ENCODE measurements at regions not wholly inside any gene's neighbourhood (a gene's known extent, or its start where the extent isn't known, plus 50 kb on each side); places are given as distances from the start of the nearest gene placed in this dataset.

DNA sequence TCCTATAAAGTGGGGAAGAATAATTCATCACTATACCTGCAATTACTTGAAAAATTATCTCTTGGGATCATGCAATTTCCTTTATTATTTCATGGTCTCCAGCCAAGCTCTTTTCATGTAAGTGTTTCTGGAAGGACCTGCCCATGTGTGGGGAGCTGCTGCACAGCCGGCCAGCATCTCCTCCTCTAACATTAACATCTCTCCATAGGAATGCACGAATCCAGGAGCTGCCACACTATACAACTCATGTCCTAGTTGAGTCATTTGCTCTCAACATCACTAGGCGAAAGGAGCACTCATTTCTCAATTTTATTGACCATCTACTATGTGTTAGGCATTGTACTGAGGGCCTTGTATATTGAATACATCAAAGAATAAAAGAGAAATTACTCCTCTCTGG, 144.3 kb upstream of the ERBB4 start:
- POLR2A ChIA-PET, result no interaction called here
- Mint-ChIP-seq H3K4me1 (peaks cover 2% of the 10 kb centered on the region), H3K27me3 (peaks cover 5% of the 10 kb centered on the region), H3K36me3 (ENCODE audit: low read depth) (no peaks in the 10 kb centered on the region), H3K27ac (no peak overlapping the region), H3K9me3 (no peaks in the 10 kb centered on the region), H3K4me3 (no peak overlapping the region)
- CTCF ChIA-PET, result no interaction called here
- no peak for DNase-seq

DNA sequence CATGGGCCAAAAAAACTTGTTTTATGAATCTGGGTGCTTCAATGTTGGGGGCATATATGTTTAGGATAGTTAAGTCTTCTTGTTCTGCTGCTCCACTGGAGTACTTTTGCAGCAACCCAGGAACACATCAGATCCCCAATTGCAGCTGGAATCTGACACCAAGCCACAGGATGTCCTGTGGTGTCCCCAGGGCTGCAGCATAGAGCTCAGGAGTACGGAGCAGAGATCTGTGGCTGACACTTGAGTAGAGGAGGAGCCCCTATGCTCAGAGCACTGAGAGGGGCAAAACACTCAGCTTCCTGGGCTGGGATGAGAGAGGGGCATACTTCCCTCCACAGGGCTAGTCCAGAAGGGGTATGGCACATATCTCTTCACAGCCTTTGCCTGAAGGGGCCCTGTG, 138.9 kb upstream of the ERBB4 start:
- no peak overlapping the region for H3K27ac Mint-ChIP-seq
- POLR2A ChIA-PET, result no interaction called here
- no peaks in the 10 kb centered on the region for H3K36me3 Mint-ChIP-seq (ENCODE audit: low read depth)
- H3K4me1 Mint-ChIP-seq, result no peaks in the 10 kb centered on the region
- H3K4me3 Mint-ChIP-seq, result no peak overlapping the region
- DNase-seq, result no peak
- H3K27me3 Mint-ChIP-seq, result no peaks in the 10 kb centered on the region
- H3K9me3 Mint-ChIP-seq, result no peaks in the 10 kb centered on the region
- CTCF ChIA-PET, result no interaction called here

DNA sequence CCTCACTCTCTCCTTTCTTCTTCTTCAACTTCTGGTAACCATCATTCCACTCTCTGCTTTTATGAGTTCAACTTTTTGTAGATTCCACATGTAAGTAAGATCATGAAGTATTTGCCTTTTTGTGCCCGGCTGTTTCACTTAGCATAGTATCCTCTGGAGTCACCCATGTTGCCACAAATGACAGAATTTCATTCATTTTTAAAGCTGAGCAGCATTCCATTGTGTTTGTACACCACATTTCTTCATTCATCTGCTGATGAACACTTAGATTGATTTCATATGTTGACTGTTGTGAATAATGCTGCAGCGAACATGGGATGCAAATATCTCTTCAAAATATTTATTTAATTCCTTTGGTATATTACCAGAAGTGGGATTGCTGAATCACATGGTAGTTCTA, 133.6 kb upstream of the ERBB4 start:
- ChIA-PET CTCF (no interaction called here), POLR2A (no interaction called here)
- Mint-ChIP-seq H3K27me3 (peaks cover 2% of the 10 kb centered on the region), H3K36me3 (ENCODE audit: low read depth) (no peaks in the 10 kb centered on the region), H3K27ac (no peak overlapping the region), H3K9me3 (no peaks in the 10 kb centered on the region), H3K4me3 (no peak overlapping the region), H3K4me1 (no peaks in the 10 kb centered on the region)
- no peak for DNase-seq

DNA sequence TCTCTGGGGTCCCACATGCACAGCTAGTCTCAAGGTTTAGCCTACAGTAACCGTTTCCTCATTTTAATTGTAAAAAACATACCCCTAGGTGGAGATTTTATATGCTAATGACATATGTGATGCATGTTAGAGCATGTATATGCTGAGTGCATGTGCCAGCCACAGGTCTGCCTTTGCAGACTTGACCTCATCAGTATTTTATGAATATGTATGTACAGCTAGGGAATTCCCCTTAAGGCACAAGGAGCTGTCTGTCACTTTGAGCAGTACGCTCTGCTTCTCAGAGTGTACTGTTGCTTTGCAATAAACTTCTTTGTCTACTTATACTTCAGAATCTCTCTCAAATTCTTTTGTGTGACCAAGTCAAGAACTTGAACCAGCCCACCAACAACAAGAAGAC, 131.2 kb upstream of the ERBB4 start:
- H3K27me3 Mint-ChIP-seq, result peaks cover 2% of the 10 kb centered on the region
- no peaks in the 10 kb centered on the region for H3K36me3 Mint-ChIP-seq (ENCODE audit: low read depth)
- no peak overlapping the region for H3K27ac Mint-ChIP-seq
- H3K4me3 Mint-ChIP-seq, result no peak overlapping the region
- no peaks in the 10 kb centered on the region for H3K9me3 Mint-ChIP-seq
- CTCF ChIA-PET, result no interaction called here
- POLR2A ChIA-PET, result no interaction called here
- DNase-seq, result no peak
- H3K4me1 Mint-ChIP-seq, result no peaks in the 10 kb centered on the region

DNA sequence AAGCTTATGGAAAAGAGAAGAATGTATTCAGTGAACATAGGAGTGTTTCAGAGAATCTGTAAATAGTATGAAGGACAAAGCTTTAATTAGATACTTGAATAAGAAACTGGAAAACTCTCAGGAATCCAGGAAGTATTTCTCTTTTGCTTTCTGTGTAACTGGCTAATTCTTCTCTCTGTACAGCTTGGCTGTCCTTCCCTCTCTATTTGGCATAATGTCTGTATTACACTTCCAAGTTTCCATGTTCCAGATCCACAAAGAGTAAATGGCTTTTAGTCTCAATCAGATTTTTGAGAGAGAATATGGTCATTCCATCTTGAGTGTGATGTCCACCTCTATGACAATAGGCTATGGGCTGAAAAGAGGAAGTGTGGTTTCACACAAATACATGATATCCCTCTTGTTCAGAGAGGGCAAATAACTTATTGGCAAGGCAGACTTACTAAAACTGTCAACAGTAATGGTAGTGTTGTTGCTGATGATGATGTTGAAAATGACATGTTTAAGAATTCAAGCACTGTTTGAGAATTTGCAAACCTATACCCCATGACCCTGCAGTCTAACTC, 129.2 kb upstream of the ERBB4 start:
- no peaks in the 10 kb centered on the region for H3K4me1 Mint-ChIP-seq

DNA sequence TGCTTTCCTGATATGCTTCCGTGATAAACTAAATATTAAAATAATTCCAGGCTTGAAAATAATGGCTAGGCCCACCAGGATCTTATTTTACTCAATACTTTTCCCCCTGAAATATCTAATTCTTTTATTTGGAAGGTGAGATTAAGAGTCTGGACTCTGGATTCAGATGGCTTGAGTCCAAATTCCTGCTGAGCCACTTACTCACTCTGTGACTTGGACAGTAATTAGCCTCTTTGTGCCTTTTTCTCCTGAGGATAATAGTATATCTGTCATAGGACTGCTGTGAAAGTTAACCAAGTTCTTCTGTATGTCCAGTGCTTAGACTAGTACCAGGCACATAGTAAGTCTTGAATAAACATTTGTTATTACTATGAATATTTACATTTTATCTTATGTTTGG, 127.3 kb upstream of the ERBB4 start:
- no peak overlapping the region for H3K27ac Mint-ChIP-seq
- CTCF ChIA-PET, result no interaction called here
- no peaks in the 10 kb centered on the region for H3K4me1 Mint-ChIP-seq
- H3K27me3 Mint-ChIP-seq, result no peaks in the 10 kb centered on the region
- POLR2A ChIA-PET, result no interaction called here
- H3K9me3 Mint-ChIP-seq, result no peaks in the 10 kb centered on the region
- no peaks in the 10 kb centered on the region for H3K36me3 Mint-ChIP-seq (ENCODE audit: low read depth)
- no peak overlapping the region for H3K4me3 Mint-ChIP-seq
- DNase-seq, result no peak

More for the DNA sequence above, 129.2 kb upstream of the ERBB4 start:
- no peak overlapping the region for H3K4me3 Mint-ChIP-seq
- peaks cover 2% of the 10 kb centered on the region for H3K27me3 Mint-ChIP-seq
- CTCF ChIA-PET, result no interaction called here
- H3K27ac Mint-ChIP-seq, result no peak overlapping the region
- no peaks in the 10 kb centered on the region for H3K9me3 Mint-ChIP-seq
- DNase-seq, result no peak
- POLR2A ChIA-PET, result no interaction called here
- no peaks in the 10 kb centered on the region for H3K36me3 Mint-ChIP-seq (ENCODE audit: low read depth)

DNA sequence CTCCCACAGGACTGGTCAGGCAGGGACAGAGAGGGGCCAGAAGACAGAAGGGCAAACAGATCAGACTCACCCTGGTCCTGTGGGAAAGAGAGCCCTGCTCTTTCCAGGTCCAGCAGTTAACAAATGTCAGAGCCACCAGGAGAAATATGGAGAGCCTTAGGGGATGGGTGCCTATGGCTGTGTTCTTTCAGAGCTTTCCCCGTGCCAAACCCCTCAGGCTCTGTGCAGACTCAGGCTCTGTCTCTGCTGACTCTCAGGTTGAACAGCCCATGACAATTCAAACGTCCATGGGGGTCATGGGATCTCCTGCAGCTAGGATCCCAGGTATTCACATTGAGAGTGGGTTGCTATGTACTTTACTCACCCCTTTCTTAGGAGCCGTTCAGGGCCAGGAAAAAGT, 120.8 kb upstream of the ERBB4 start:
- Mint-ChIP-seq H3K27ac (no peak overlapping the region), H3K4me3 (no peak overlapping the region), H3K4me1 (no peaks in the 10 kb centered on the region), H3K36me3 (ENCODE audit: low read depth) (no peaks in the 10 kb centered on the region), H3K9me3 (no peaks in the 10 kb centered on the region), H3K27me3 (no peaks in the 10 kb centered on the region)
- ChIA-PET CTCF (no interaction called here), POLR2A (no interaction called here)
- no peak for DNase-seq

DNA sequence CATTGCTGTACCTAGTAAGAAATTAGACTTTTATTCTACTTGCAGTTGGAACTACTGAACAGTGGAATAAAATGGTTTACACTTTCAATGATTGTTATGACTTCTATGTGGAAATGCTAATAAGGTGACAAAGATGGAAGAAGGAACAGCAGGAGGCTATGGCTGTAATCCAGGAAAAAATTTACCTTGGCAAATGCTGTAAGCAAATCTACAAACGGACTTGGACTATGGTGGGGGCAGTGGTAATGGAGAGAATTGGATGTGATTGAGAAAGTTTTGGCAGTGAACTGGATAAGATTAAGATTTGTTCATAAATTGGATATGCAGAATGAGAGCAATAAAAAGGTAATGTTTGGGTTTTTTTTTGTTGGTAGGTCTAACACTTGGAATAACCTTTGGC, 111.0 kb upstream of the ERBB4 start:
- Mint-ChIP-seq H3K4me3 (no peak overlapping the region), H3K9me3 (no peaks in the 10 kb centered on the region), H3K4me1 (no peaks in the 10 kb centered on the region), H3K27ac (no peak overlapping the region), H3K27me3 (no peaks in the 10 kb centered on the region), H3K36me3 (ENCODE audit: low read depth) (no peaks in the 10 kb centered on the region)
- ChIA-PET POLR2A (no interaction called here), CTCF (no interaction called here)
- DNase-seq, result no peak

DNA sequence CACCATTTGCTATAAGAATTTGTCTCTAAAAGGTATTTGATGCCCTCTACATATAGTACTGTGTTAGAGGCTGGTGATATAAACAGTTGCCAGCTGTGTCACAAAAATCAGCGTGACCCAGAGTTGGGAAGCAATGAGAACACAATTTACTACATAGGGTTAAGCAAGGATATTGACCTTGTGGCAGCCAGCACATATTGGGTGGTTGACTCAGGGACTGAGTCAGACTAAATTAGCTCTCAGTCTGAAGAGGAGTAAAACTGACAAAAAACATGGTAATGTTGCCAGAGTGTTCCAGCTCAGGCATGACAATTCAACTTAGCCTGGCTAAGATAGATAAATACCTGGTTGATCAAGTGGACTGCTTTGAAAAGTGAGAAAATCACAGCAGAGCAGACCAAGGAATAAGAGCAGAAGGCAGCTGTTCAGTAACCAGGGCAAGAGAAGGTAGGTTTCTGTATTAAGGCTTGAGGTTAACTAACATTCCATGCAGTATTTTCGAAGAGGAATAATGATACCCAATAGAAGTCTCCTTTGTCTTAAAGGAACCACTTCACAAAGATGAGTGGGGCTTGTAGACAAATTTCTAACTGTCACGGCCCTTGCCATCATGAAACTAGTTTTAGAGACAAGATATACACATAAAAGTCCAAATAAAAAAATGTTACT, 108.2 kb upstream of the ERBB4 start:
- Mint-ChIP-seq H3K4me3 (no peak overlapping the region), H3K27me3 (no peaks in the 10 kb centered on the region), H3K36me3 (ENCODE audit: low read depth) (no peaks in the 10 kb centered on the region), H3K9me3 (no peaks in the 10 kb centered on the region), H3K27ac (no peak overlapping the region), H3K4me1 (no peaks in the 10 kb centered on the region)
- ChIA-PET CTCF (interaction anchor here (0.8 kb wide), 1 partner anchor 12 kb away, joined by 3 read pairs; no protein-coding TSS in a partner anchor), POLR2A (no interaction called here)
- no peak for DNase-seq

DNA sequence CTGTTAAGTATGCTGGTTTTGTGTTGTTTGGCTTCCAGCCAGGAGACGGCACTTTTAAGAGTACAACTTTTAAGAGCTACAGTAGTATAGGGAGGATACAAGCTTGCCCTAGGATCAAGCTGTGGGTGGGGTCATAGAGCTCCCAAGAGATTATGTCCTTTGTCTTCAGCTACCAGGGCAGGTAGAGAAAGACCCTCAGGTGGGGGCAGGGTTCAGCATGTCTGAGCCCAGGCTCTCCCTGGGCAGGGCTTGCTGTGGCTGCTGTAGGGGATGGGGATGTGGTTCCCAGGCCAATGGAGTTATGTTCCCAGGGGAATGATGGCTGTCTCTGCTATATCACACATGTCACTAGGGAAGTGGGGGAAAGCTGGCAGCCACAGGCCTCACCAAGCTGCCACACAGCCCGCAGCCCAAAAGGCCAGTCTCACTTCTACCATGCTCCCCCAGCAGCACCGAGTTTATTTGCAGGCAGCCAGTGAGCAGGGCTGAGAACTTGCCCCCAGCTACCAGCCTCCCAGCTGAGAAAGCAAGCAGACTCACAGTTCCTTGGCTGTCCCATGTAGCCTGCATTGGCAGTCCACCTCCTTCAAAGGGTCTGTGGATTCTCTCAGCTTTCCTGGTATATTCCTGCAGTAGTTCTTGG, 105.7 kb upstream of the ERBB4 start:
- Mint-ChIP-seq H3K4me1 (no peaks in the 10 kb centered on the region), H3K27ac (no peak overlapping the region), H3K4me3 (no peak overlapping the region), H3K27me3 (no peaks in the 10 kb centered on the region), H3K9me3 (no peaks in the 10 kb centered on the region), H3K36me3 (ENCODE audit: low read depth) (no peaks in the 10 kb centered on the region)
- CTCF ChIA-PET, result no interaction called here
- no peak for DNase-seq
- POLR2A ChIA-PET, result no interaction called here

DNA sequence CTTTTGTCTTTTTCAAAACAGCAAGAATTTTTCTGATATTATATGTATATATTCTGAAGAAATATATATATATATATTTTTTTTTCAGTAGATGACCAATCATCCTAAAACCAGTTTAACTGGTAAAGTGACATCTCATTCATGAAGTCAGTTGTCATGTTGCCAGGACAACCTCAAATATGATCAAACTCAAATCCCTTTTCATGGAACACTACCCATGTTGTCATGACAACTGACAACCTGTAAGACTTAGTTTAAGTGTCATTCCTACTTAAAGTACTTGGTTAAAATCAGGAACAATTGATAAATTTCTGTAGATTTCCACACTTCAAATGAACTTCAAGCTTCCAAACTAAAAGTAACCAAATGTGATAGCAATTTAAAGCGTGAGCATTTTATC, 101.8 kb upstream of the ERBB4 start:
- H3K4me3 Mint-ChIP-seq, result no peak overlapping the region
- no peak overlapping the region for H3K27ac Mint-ChIP-seq
- ChIA-PET POLR2A (no interaction called here), CTCF (no interaction called here)
- H3K4me1 Mint-ChIP-seq, result no peaks in the 10 kb centered on the region
- DNase-seq, result no peak
- H3K9me3 Mint-ChIP-seq, result no peaks in the 10 kb centered on the region
- H3K36me3 Mint-ChIP-seq (ENCODE audit: low read depth), result no peaks in the 10 kb centered on the region
- H3K27me3 Mint-ChIP-seq, result no peaks in the 10 kb centered on the region

DNA sequence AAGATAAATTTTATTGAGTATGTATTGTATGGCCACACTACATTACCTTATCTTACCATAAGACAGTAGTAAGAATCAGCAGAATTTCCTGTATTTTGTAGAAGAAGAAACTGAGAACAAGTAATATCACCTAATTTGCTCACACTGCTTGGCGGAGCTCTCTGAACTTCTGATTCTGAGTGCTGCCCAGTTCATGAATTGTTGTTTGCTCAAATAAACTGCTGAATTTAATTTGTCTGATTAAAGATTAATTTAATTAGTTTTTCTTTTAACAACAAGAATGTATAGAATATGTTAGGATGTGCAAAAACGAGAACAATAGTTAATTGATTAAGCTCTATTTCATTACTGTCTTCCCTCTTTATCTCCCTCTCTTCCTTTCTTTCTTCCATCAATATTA, 100.1 kb upstream of the ERBB4 start:
- Mint-ChIP-seq H3K4me1 (no peaks in the 10 kb centered on the region), H3K27me3 (no peaks in the 10 kb centered on the region), H3K27ac (no peak overlapping the region), H3K36me3 (ENCODE audit: low read depth) (no peaks in the 10 kb centered on the region), H3K4me3 (no peak overlapping the region), H3K9me3 (no peaks in the 10 kb centered on the region)
- CTCF ChIA-PET, result no interaction called here
- no peak for DNase-seq
- POLR2A ChIA-PET, result no interaction called here

DNA sequence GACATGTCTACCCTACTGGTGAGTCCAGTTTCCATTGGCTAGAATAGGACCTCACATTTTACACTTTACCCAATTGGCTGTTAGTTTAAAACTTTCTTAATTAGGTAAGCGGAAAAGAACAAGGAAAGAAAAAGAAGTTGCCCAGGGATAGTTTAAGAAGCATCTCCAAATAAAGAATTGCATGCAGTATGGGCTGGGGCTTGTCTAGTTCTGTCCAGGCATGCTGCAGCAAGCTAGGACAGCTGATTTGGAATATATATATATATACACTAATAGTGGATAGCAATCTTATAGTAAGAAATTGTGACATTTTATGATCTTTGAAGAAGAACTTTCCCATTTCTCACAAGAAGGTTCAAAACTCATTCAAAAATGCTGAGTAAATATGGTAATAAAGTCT, 90.0 kb upstream of the ERBB4 start:
- DNase-seq, result no peak
- Mint-ChIP-seq H3K4me1 (no peaks in the 10 kb centered on the region), H3K27ac (no peak overlapping the region), H3K27me3 (no peaks in the 10 kb centered on the region), H3K36me3 (ENCODE audit: low read depth) (no peaks in the 10 kb centered on the region), H3K9me3 (no peaks in the 10 kb centered on the region), H3K4me3 (no peak overlapping the region)
- CTCF ChIA-PET, result no interaction called here
- POLR2A ChIA-PET, result no interaction called here

DNA sequence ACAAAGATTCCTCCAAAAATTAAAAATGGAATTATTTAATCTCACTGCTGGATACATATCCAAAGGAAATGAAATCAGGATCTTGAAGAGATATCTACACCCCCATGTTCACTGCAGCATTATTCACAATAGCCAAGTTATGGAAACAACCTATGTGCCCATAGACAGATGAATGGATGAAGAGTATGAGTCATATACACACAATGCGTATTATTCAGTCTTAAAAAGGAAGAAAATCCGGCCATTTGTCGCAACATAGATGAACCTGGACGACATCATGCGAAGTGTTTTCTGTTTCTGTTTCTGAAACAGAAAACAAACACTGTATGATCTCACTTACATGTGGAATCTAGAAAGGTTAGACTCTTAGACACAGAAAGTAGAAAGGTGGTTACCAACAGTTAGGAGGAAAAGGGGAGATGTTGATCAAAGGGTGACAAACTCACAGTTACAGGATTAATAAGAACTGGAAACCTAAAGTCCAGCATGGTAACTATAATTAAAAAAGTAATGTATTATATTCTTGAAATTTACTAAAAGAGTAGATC, 87.8 kb upstream of the ERBB4 start:
- Mint-ChIP-seq H3K27ac (no peak overlapping the region), H3K9me3 (no peaks in the 10 kb centered on the region), H3K4me1 (no peaks in the 10 kb centered on the region), H3K4me3 (no peak overlapping the region), H3K27me3 (no peaks in the 10 kb centered on the region), H3K36me3 (ENCODE audit: low read depth) (no peaks in the 10 kb centered on the region)
- no peak for DNase-seq
- CTCF ChIA-PET, result no interaction called here
- POLR2A ChIA-PET, result no interaction called here
